ENCODE measurements at regions not wholly inside any gene's neighbourhood (a gene's known extent, or its start where the extent isn't known, plus 50 kb on each side); places are given as distances from the start of the nearest gene placed in this dataset.

- Histone ChIP-seq H3K79me2 (no peaks in the 10 kb centered on the region), H3K9me3 (ENCODE audit: low read depth) (no peaks in the 10 kb centered on the region), H3K27ac (no peak overlapping the region), H3K4me1 (ENCODE audit: insufficient read depth) (no peaks in the 10 kb centered on the region), H3K9me2 (replicated peaks; ENCODE audit: insufficient read depth) (no peaks in the 10 kb centered on the region), H2AFZ (no peak overlapping the region), H3K36me3 (replicated peaks; ENCODE audit: insufficient read depth, low read depth) (no peaks in the 10 kb centered on the region), H3K4me3 (no peak overlapping the region), H3K4me2 (no peak overlapping the region), H4K20me1 (ENCODE audit: insufficient read depth, poor library complexity, severe bottlenecking) (no peaks in the 10 kb centered on the region), H3K27me3 (no peaks in the 10 kb centered on the region)
- TF ChIP-seq EZH2 (IDR thresholded peaks at IDR 0.05; ENCODE audit: borderline replicate concordance) (no peak), EZH2phosphoT487 (IDR thresholded peaks at IDR 0.05; ENCODE audit: low read depth, severe bottlenecking, unreplicated experiment) (no peak), CTCF (IDR thresholded peaks at IDR 0.05; ENCODE audit: poor library complexity) (no peak)
- DNase-seq (ENCODE audit: low spot score), result no peak
- WGBS (ENCODE audit: low lambda C conversion rate, missing lambda C conversion rate), result 90% methylated on average over 6 of the region's 6 CpGs
These were observed 433.2 kb upstream of the HTR2A start for GRCh38 chr13:47330031-47330430.

- WGBS (ENCODE audit: low lambda C conversion rate, missing lambda C conversion rate), result 84% methylated on average over 1 of the region's 1 CpG
- H3K36me3 ChIP-seq (replicated peaks; ENCODE audit: insufficient read depth, low read depth), result no peaks in the 10 kb centered on the region
These were observed 431.0 kb upstream of the HTR2A start for GRCh38 chr13:47327861-47328260.

DNA sequence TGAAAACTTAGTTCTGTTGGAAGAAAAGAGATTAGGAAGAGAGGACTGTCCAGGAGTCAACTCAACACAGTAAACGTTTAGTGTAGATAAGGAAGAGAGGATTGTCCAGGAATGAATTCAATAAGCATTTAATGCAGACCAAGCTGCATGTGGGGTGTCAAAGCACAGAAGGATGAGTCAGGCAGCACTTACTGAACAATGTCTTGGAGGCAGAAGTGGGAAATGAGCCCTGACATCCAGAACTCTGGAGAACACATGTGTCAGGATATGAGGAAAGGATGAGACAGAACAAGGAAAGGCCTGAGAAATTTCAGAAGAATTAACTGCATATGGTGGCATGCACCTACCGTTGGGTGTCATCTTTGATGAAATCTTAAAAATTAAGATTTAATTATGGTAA, 429.2 kb upstream of the HTR2A start:
- no peak for DNase-seq (ENCODE audit: low spot score)
- 50% methylated on average over 2 of the region's 2 CpGs for WGBS (ENCODE audit: low lambda C conversion rate, missing lambda C conversion rate)
- no peaks in the 10 kb centered on the region for H3K9me2 ChIP-seq (replicated peaks; ENCODE audit: insufficient read depth)
- H3K27me3 ChIP-seq, result no peaks in the 10 kb centered on the region
- H3K36me3 ChIP-seq (replicated peaks; ENCODE audit: insufficient read depth, low read depth), result no peaks in the 10 kb centered on the region
- H3K9me3 ChIP-seq (ENCODE audit: low read depth), result no peaks in the 10 kb centered on the region
- H3K4me3 ChIP-seq, result no peak overlapping the region
- H4K20me1 ChIP-seq (ENCODE audit: insufficient read depth, poor library complexity, severe bottlenecking), result no peaks in the 10 kb centered on the region
- no peak overlapping the region for H3K27ac ChIP-seq
- H3K4me2 ChIP-seq, result no peak overlapping the region
- H3K79me2 ChIP-seq, result no peaks in the 10 kb centered on the region
- TF ChIP-seq CTCF (IDR thresholded peaks at IDR 0.05; ENCODE audit: poor library complexity), result no peak
- no peak for TF ChIP-seq EZH2 (IDR thresholded peaks at IDR 0.05; ENCODE audit: borderline replicate concordance)
- no peak for TF ChIP-seq EZH2phosphoT487 (IDR thresholded peaks at IDR 0.05; ENCODE audit: low read depth, severe bottlenecking, unreplicated experiment)
- H3K4me1 ChIP-seq (ENCODE audit: insufficient read depth), result no peaks in the 10 kb centered on the region
- H2AFZ ChIP-seq, result no peak overlapping the region

More at GRCh38 chr13:47327861-47328260, 431.0 kb upstream of the HTR2A start:
- H3K27me3 ChIP-seq, result no peaks in the 10 kb centered on the region
- no peak overlapping the region for H3K4me2 ChIP-seq
- H3K9me3 ChIP-seq (ENCODE audit: low read depth), result no peaks in the 10 kb centered on the region
- H3K4me3 ChIP-seq, result no peak overlapping the region
- H3K79me2 ChIP-seq, result no peaks in the 10 kb centered on the region
- H3K27ac ChIP-seq, result no peak overlapping the region
- H4K20me1 ChIP-seq (ENCODE audit: insufficient read depth, poor library complexity, severe bottlenecking), result no peaks in the 10 kb centered on the region
- no peaks in the 10 kb centered on the region for H3K4me1 ChIP-seq (ENCODE audit: insufficient read depth)
- H3K9me2 ChIP-seq (replicated peaks; ENCODE audit: insufficient read depth), result no peaks in the 10 kb centered on the region
- no peak for DNase-seq (ENCODE audit: low spot score)
- no peak for TF ChIP-seq EZH2phosphoT487 (IDR thresholded peaks at IDR 0.05; ENCODE audit: low read depth, severe bottlenecking, unreplicated experiment)
- TF ChIP-seq CTCF (IDR thresholded peaks at IDR 0.05; ENCODE audit: poor library complexity), result no peak
- TF ChIP-seq EZH2 (IDR thresholded peaks at IDR 0.05; ENCODE audit: borderline replicate concordance), result no peak
- no peak overlapping the region for H2AFZ ChIP-seq

GRCh38 chr13:47317356-47317755, 420.5 kb upstream of the HTR2A start:
- Histone ChIP-seq H3K4me1 (ENCODE audit: insufficient read depth) (no peaks in the 10 kb centered on the region), H3K9me2 (replicated peaks; ENCODE audit: insufficient read depth) (no peaks in the 10 kb centered on the region), H3K4me2 (no peak overlapping the region), H3K36me3 (replicated peaks; ENCODE audit: insufficient read depth, low read depth) (no peaks in the 10 kb centered on the region), H3K79me2 (no peaks in the 10 kb centered on the region), H3K4me3 (no peak overlapping the region), H4K20me1 (ENCODE audit: insufficient read depth, poor library complexity, severe bottlenecking) (no peaks in the 10 kb centered on the region), H3K27me3 (no peaks in the 10 kb centered on the region), H3K9me3 (ENCODE audit: low read depth) (no peaks in the 10 kb centered on the region), H3K27ac (no peak overlapping the region), H2AFZ (no peak overlapping the region)
- no peak for DNase-seq (ENCODE audit: low spot score)
- WGBS (ENCODE audit: low lambda C conversion rate, missing lambda C conversion rate), result 79% methylated on average over 3 of the region's 3 CpGs
- TF ChIP-seq EZH2phosphoT487 (IDR thresholded peaks at IDR 0.05; ENCODE audit: low read depth, severe bottlenecking, unreplicated experiment) (no peak), CTCF (IDR thresholded peaks at IDR 0.05; ENCODE audit: poor library complexity) (no peak), EZH2 (IDR thresholded peaks at IDR 0.05; ENCODE audit: borderline replicate concordance) (no peak)

Data from hepatocyte (in vitro differentiated cells).